CD4-positive, alpha-beta T cell treated with Interleukin-4 for 4 hours (primary cell): ENCODE measurements at regions not wholly inside any gene's neighbourhood (a gene's known extent, or its start where the extent isn't known, plus 50 kb on each side); places are given as distances from the start of the nearest gene placed in this dataset.

Experiments
- DNase-seq: peaks from one replicate; pipeline ENCODE4 v3.0.0-alpha.2; 2020

DNA sequence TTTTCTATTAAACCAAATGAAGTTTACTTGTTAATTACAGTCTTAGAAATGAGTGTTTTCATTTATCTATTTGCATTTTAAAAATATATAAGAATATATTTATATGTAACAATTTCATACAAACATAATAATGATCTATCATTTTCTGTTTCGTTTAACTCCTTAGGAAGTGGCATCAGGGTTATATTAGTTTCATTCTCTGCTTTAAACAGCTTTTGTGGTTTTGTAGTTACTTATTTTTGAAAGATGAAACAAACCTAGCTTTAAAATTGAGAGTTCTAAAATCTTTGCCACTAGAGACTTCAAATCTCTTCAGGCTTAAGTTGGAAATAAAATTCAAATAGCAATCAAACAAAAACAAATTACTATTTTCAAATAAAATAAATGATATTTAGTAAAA lies 2110.6 kb downstream of the MRPL39 start:
- no peak for DNase-seq

DNA sequence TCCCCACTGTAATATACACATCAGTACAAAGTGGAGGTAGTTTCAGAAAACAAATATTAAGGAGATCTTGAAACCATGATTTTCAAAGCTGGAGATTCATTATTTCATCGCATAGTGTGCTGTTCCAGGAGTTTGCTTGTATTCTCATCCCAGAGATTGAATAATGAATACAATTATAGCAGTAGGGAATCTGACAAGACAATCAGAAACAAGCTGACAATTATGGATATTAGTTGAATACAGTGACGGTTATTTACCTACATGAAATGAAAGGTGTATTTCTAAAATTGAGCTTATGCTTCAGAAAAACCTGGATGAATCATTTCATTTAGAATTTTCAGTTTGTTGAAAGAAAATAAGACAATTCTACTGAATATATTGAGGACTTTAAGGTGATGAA lies 2119.0 kb downstream of the MRPL39 start:
- DNase-seq, result no peak

DNA sequence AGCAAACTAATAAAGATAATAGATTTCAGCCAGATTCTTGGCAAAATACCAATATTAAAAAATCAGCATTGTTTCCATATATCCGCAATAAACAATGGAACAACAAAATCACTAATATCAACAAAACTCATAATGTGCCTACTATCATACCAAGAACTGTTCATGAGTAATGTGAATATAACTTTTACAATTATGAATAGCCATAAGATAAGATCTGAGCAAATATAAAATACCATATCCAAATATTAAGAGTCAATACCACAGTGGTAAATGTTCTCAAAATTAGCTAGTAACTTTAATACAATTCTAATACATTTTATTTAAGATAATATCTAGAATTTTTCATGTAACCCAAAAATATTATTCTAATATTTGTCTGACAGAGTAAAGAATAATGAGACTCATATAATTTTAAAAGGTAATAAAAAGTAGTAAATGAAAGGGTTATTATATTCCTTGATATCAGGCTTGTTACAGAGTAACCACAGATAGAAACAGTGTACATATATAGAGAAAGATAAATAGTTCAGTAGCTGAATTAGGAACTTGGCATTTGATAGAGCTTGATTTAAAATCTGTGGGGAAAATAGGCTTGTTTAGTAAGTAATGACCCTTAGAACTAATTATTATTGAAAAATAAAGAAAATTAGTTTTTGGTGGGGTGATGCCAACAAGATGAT lies 2126.6 kb downstream of the MRPL39 start:
- DNase-seq, result no peak

DNA sequence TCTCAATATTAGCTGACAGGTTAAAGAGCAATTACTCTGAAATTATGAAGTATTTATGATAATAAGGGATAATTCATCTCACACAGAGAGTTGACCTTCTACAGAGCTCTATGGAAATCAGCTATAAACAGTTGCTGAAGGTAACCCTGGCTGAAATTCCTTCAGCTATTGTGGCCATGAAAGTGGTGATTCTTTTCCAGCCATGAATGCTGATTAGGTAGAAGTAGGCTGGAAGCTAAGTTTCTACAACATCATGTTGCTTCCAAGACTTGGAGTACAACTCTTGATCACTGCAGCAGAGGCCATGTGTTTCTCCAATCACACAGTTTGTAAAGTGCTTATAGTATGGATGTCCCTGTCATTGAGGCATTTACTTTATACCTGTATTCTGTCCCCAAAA lies 2128.9 kb downstream of the MRPL39 start:
- DNase-seq, result no peak

DNA sequence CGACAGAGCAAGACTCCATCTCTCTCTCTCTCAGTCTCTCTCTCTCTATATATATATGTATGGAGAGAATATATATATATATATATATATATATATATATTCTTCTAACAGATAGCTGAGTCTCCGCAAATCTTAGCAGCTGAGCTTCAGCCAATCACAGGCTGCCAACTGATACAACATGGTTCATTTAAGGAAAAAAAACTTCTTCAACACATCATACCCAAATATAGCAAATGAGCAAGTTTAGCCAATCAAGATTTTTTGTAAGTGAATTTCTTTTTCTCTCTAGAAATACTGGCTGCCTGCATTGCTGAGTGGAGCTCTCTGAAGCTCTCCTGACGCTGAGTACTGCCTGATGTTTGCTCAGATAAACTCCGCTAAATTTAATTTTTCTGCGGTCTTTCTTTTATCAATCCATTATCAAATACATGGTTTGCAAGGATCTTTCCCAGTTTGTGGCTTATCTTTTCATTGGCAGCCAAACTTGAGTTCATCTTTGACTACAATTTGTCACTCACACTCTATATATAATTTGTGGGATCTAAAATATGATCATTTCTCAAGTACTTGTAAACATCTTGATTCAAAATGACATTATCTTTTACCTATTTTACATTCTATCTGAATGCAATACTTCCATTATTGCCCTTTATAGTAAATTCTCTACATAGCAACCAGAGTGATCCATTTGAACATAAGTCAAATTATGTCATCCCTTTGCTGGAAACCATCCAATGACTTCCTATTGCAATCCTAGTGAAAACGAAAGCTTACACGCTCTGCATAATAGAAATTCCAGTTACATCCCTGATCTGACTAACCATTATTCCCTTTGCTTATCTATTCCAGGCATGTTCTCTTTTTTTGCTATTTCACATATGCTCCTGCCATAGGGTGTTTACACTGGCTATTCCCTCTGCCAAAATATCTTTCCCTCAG lies 2131.7 kb downstream of the MRPL39 start:
- DNase-seq, result no peak

DNA sequence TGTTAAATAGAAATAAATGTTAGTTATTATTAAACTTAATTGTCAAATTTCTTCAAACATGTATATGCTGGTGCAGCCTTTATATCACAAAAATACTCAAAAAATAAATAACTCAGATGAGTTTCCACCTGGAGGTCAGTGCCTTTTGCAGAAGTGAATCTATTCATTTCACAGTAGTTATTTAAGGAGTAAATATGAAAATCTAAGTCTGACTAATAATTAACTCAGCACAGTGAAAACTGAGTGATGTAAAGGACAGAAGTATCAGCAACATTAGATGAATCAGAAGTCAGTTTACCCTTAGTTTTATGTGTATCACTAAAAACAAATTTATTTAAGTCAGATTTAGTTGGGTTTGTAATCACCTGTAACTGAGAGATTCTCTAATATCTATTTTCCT lies 2135.4 kb downstream of the MRPL39 start:
- DNase-seq, result no peak

DNA sequence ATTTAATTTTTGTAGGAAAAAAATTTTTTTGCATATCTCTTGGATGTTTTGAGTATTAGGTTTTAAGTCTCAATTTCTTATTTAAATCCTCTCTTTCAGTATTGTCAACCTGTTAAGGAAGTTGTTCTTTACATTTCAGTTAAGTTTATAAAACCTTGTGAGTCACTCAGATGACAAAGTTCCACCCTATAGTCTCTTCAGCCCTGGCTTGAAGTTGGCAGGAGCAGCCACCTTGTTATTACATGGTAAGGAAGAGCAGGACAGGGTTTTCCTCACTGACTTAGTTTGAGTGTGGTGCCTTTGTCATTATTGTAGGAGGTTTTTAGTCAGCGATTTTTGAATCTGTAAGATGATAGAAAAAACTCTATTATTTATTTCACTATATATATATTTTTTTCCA lies 2143.9 kb downstream of the MRPL39 start:
- DNase-seq, result no peak

DNA sequence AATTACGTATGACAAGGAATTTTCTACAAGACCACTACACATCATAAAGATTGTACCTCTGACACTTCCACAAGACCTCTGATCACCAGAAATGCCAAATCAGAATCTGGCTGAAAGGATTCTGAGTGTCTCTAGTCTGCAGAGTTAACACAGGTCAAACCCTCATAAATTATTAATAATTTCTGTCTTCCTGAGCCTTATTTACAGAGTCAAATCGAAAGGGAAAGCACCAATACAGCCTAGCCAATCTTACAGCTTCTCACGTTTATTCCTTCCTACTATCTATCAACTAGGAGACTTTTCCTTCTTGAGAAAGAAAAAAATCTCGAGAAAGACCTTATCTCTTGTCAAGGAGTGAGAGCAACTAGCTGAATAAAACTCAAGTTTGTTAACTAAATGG lies 2151.6 kb downstream of the MRPL39 start:
- DNase-seq, result no peak

DNA sequence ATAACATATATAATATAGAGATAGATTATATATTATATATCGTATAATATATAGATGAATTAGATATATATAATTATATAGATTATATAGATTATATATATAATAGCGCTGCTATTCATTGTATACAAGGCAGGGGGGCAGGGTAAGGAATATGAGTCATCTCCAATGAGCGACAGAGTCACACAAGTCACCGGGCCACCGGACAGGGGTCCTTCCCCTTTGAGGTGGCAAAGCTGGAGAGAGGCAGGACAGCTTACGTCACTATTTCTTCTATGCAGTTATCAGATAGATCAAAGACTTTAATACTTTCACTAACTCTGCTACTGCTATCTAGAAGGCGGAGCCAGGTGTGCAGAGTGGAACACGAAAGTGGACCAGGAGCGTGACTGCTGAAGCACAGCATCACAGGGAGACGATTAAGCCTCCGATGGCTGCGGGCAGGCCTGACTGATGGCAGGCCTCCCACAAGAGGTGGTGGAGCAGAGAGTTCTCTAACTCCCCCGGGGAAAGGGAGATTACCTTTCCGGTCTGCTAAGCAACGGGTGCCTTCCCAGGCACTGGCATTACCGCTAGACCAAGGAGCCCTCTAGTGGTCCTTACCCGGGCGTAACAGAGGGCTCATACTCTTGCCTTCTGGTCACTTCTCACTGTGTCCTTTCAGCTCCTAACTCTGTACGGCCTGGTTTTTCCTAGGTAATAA lies 2154.7 kb downstream of the MRPL39 start:
- no peak for DNase-seq

DNA sequence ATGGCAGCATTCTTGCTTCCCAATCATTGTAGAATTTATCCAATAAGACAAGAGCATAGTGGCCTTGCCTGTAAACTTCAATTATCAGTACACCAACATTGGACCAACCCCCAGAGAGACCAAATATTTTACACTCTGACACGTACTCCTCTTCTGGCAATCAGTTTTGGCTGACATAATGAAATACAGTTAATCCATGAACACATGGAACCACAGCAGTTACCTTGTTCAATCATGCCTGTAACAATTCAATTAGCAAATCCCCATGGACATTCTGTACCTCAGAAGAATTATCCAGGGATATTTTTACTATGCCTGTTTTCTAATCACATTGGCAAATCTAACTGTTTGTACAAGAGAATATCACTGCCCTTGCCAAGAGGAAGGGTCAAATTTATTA lies 2162.0 kb downstream of the MRPL39 start:
- no peak for DNase-seq

DNA sequence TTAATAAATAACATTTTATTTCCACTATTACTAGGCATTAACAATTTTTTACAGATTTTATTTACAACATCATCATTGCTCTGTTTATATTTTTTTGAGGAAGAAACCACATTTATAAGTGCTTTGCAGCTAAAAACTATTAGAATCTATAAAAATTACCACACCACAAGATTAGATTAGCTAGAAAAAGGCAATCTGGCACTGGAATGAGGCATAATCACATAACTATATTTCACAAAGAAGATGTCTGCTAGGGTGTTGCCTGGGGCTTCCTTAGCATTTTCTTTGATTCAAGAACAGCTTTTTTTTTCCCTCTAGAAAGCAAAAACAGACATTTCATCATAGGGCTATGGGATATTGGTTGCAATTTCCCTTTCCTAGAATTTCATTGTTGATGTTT lies 2169.2 kb downstream of the MRPL39 start:
- DNase-seq, result no peak

DNA sequence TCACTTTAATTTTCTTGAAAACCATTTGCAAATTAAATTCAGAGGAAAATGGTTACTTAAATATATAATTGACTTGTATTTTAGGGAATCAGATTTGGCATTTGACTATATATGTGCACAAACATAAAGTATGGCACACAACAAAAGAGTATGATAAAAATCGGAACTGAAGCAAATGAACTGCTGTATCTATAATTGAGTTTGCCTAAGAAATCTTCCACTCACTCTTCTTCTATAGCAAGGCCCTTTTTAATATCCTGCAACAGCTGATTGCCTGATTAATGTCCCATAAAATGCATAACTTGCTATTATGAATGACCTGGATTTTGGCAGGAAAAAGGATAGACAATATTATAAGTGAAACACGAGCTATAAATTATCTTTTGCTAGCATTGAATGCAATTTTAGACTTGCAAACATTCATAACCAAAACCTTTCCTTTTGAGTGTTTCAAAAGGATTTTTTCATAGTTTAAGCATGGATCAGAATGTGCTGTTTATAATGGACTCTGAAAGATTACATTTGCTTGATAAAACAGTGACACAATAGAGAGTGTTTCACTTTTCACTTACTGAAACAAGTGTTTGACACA lies 2204.3 kb downstream of the MRPL39 start:
- no peak for DNase-seq

DNA sequence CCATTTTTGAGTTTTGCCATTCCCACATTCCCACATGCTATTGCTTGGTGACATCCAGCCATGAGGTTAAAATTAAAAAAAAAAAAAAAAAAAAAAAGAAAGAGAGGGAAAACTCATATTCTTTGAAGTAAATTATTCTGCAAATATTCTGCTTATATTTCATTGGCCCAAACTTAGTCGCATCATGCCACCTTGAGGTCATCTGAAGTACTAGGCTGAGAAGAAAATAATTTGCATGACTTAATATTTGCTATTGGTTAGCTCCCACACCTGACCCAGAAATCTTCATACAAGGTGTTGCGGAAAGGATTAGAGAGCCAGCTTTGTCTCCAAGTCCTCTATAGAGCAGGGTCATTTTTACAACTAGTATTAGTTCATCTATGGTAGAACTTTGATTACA lies 2206.0 kb downstream of the MRPL39 start:
- DNase-seq, result no peak

DNA sequence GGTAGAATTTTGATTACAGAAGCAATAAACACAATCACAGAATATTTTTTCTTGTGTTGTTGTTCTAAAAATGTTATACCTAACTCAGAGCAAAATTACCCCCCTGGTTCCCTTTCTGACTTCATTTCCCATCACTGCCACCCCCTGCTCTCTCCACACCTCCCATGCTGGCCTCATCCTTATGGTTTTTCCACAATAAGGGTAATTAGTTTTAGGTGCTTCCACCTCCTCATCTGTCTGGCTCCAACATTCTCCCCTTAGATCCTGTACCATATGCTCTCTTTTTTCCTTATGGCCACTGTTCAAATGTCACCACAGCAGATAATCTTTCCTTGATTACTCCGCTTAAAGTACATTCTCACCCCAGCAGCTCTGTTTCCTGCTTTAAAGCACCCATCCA lies 2208.6 kb downstream of the MRPL39 start:
- DNase-seq, result no peak

DNA sequence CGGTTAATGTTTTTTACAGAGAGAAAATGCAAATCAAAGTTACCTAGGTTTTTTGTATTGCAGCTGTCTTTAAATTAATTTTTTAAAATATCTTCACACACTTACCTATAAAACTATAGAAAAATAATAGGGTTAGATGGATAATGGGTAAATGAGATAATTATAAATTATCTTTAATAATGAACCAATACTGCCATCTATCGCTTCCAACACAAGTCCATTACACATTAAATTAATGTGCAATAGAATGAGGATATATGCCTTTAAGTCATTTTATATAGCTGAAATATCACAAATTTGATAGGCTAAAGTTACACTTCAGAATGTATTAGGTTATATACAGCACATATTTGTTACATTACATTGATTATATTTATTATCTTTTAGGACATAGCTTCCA lies 2212.8 kb downstream of the MRPL39 start:
- DNase-seq, result no peak

DNA sequence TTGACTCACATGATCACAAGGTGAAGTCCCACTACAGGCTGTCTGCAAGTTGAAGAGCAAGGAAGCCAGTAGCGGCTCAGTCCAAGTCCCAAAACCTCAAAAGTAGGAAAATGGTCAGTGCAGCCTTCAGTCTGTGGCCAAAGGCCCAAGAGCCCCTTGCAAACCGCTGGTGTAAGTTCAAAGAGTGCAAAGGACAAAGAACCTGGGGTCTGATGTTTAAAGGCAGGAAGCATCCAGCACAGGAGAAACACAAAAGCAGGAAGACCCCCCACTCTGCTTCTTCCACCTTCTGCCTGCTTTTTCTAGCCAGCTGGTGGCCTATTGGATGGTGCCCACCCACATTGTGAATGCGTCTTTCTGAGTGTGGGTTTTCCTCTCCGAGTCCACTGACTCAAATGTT lies 2222.6 kb downstream of the MRPL39 start:
- no peak for DNase-seq

DNA sequence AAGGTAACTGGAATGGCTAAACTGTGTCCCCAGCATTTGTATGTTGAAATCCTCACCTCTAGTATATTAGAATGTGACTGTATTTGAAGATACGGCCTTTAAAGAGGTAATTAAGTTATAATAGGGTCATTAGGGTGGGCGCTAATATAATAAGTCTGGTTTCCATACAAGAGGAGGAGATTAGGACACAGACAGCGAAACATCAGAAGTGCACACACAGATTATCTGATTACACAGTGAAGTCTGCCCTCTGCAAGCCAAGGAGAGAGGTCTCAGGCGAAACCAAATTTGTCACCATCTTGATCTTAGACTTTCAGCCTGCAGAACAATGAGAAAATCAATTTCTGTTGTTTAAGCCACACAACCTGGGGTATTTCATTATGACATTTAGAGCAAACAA lies 2233.1 kb downstream of the MRPL39 start:
- DNase-seq, result no peak

DNA sequence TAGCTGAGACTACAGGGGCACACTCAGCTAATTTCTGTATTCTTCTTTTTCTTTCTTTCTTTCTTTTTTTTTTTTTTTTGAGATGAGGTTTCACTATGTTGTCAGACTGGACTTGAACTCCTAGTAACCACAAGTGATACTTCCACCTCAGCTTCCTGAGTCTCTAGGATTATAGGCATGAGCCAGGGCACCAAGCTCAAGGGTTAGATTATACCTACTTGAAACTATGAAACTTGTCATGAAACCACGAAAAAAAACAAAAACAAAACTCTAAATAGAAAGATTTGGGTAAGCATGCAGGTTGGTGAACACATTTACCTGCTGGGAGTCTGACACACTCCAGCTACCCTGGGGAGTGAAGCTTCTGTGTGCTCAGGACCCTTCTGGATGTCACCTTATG lies 2250.4 kb downstream of the MRPL39 start:
- no peak for DNase-seq

DNA sequence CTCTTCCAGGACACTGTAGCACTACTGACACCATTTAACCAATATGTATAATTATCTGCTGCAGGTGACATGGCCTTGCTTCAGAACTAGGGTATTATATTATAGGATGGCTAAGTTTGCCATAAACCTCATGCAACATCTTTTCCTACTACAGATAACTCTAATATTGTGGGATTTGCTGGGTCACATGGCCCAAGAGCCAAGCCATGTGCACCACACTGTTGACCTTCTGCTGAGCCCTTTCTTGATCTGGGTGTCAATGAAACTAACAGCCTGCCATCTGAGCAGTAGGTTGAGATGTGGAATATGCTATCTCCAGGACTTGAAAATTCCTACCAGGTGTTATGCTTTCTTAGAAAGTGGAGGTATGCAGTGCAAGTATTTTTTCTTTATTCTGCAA lies 2291.1 kb downstream of the MRPL39 start:
- no peak for DNase-seq

DNA sequence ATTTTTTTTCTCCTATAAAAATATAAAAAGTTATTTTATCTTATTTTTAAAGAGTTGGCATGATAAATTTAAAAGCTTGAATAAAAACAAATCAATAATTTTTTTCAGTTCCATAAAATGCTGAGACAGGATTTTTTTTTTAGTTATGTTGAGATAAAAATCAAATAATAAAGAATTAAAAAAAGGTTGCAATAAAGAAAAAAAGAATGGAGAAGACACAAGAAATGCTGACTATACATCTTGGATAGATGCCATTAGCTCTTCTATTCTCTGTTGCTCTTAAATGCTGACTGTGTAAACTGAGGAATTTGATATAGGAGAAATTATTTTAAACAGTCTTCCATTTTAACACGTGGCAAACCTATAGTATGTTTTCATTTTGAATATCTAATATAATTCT lies 2298.5 kb downstream of the MRPL39 start:
- DNase-seq, result no peak

DNA sequence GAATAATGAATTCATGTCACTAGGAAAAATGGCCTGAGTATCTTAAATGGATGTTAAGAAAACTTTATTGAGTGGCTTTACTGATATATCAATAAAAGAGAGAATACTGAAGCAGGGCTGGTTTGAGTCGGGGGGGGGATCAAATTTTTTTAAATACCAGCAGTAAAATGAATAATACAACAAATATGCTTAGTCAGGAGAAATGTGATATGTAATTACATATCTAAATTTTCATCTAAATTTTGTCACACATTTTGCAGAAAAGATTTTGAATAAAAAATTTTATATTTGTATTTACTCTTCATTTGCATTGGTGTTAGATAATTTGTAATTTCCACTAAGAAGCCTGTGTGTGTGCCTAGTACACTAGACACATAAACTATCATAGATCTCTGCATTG lies 2300.2 kb downstream of the MRPL39 start:
- no peak for DNase-seq

DNA sequence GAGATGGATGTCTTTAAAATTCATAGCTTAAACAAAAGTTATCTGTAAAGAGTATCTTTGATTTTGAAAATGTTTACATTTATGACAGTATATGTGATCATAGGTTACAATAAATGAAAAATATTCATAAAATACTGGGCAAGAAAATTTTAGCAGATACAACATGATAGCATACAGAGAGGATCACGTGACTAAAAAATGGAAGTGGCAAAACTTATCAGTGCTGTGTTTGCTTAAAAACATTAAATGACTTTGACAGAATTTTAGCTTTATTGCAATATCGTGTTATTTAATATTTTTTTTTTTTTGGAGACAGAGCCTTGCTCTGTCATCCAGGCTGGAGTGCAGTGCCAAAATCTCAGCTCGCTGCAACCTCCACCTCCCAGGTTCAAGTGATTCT lies 2294.1 kb downstream of the NCAM2 start:
- DNase-seq, result no peak

DNA sequence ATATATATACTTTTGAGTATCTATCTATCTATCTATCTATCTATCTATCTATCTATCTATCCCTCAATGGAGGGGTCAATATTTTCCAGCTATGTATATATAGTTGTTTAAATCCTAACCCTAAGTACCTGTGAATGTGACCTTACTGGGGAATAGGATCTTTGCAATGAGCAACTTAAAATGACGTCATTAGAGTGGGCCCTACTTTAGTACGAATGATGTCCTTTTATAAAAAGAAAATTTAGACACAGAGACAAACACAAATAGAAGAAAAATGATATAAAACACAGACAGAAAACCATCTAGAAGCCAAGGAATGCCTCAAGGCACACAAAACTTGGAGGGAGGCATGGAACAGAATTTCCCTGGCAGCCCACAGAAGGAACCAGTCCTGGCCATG lies 2283.7 kb downstream of the NCAM2 start:
- no peak for DNase-seq

DNA sequence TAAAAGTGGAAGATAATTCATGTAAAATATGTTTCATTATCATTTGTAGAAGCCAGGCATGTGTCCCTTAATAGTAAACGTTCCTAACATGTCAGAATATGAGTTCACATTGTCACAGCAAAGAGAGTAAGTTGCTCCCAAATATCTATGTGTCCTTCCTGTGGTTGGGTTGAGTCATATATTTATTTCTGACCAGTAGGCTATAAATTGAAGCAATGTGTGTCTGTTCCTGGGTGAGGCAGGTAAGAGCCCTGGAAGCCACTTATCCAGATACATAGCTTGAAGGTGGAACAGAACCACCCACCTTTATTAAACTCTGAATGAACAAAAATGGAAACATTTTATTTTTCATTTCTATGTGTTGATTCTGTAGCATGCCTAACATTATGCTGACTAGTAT lies 2251.6 kb downstream of the NCAM2 start:
- no peak for DNase-seq
